Esophagus squamous epithelium (tissue), 5 donors: ENCODE measurements at regions not wholly inside any gene's neighbourhood (a gene's known extent, or its start where the extent isn't known, plus 50 kb on each side); places are given as distances from the start of the nearest gene placed in this dataset.

Experiments used
- DNase-seq: peaks from one replicate; lab custom pipeline; 2025; lab: John Stamatoyannopoulos, UW
- H3K27ac ChIP-seq, 4 donors: fragments of 200-600 bp; sonication (generic); one replicate each; pipeline ENCODE4 v1.5.1; 2016 to 2019; ENCODE audit warnings: mild to moderate bottlenecking in 1 of 4
- H3K27me3 ChIP-seq, 4 donors: fragments of 200-600 bp; sonication (generic); 1 replicate in 3 of 4; 2 replicates in 1 of 4; pipeline versions ENCODE4 v1.5.1 to v1.6.0; 2017 to 2021; ENCODE audit warnings: antibody characterized with exemption in 1 of 4
- H3K36me3 ChIP-seq, 3 donors: fragments of 200-600 bp; sonication (generic); one replicate each; pipeline ENCODE4 v1.5.1; 2016 to 2019
- H3K4me1 ChIP-seq, 3 donors: fragments of 200-600 bp; sonication (generic); one replicate each; pipeline ENCODE4 v1.5.1; 2017 to 2019
- H3K4me3 ChIP-seq, 4 donors: fragments of 200-600 bp; sonication (generic); 1 replicate in 3 of 4; 2 replicates in 1 of 4; pipeline ENCODE4 v1.5.1; 2016 to 2019; ENCODE audit warnings: mild to moderate bottlenecking in 2 of 4, moderate library complexity in 1 of 4
- H3K9me3 ChIP-seq, 3 donors: fragments of 200-600 bp; sonication (generic); one replicate each; pipeline ENCODE4 v1.5.1; 2016 to 2019
- CTCF ChIP-seq, 6 experiments: fragments of 450-650 bp in 4 of 6; fragments of 200-600 bp in 2 of 6; sonication (generic) in 2 of 6; IDR thresholded peaks; one replicate each; pipeline ENCODE4 v1.5.1; 2016 to 2019; ENCODE audit warnings: antibody characterized with exemption in 6 of 6, mild to moderate bottlenecking in 4 of 6, moderate library complexity in 4 of 6
- POLR2A ChIP-seq, 4 donors: fragments of 450-650 bp; IDR thresholded peaks; one replicate each; pipeline ENCODE4 v1.6.1; 2017; ENCODE audit warnings: antibody characterized with exemption in 4 of 4, mild to moderate bottlenecking in 4 of 4, moderate library complexity in 3 of 4
- WGBS, 2 donors: methylation state at CpG; one replicate each; pipeline ENCODE4 v1.1.5; 2018; 5-methylcytosine and 5-hydroxymethylcytosine counted together
- intact Hi-C: fragments of 100-400 bp; cut with DNase I; formaldehyde crosslinking; loops from one replicate; pipeline ENCODE4 v1.15.0; 2022
- donor health status: DM: yes; HTN: yes; CAD: no.

- no peaks in the 10 kb centered on the region for H3K9me3 ChIP-seq
- DNase-seq: no peak
- no peak overlapping the region for H3K4me3 ChIP-seq
- WGBS, 2 donors: 73 to 80% methylated on average over 2 of the region's 2 CpGs
- no peaks in the 10 kb centered on the region for H3K36me3 ChIP-seq
- TF ChIP-seq CTCF (IDR thresholded peaks at IDR 0.05) (no peak), POLR2A (IDR thresholded peaks at IDR 0.05) (no peak)
- no peak overlapping the region for H3K27ac ChIP-seq
- peaks cover 0 to 3% (median 0%) of the 10 kb centered on the region in 4 donors for H3K27me3 ChIP-seq
- no peaks in the 10 kb centered on the region for H3K4me1 ChIP-seq
- intact Hi-C loops: no loop called here
These were observed 274.3 kb upstream of the CAMK1G start for GRCh38 chr1:209309198-209309597.

GRCh38 chr1:209311770-209312169 is 271.7 kb upstream of the CAMK1G start:
- no peaks in the 10 kb centered on the region for H3K9me3 ChIP-seq
- no peaks in the 10 kb centered on the region for H3K27me3 ChIP-seq
- H3K27ac ChIP-seq: no peak overlapping the region
- whole genome bisulfite sequencing, 2 donors: 82 to 85% methylated on average over 3 of the region's 3 CpGs
- no peak for DNase-seq
- H3K4me3 ChIP-seq: no peak overlapping the region
- TF ChIP-seq POLR2A (IDR thresholded peaks at IDR 0.05) (no peak), CTCF (IDR thresholded peaks at IDR 0.05) (no peak)
- intact Hi-C loops: no loop called here
- no peaks in the 10 kb centered on the region for H3K4me1 ChIP-seq
- no peaks in the 10 kb centered on the region for H3K36me3 ChIP-seq

- no peak overlapping the region for H3K27ac ChIP-seq
- H3K36me3 ChIP-seq: no peaks in the 10 kb centered on the region
- H3K9me3 ChIP-seq: no peaks in the 10 kb centered on the region
- no peak for DNase-seq
- no peak overlapping the region for H3K4me3 ChIP-seq
- H3K4me1 ChIP-seq: no peaks in the 10 kb centered on the region
- TF ChIP-seq POLR2A (IDR thresholded peaks at IDR 0.05): no peak
- no peak for TF ChIP-seq CTCF (IDR thresholded peaks at IDR 0.05)
- no peaks in the 10 kb centered on the region for H3K27me3 ChIP-seq
- intact Hi-C loops: no loop called here
These were observed 266.6 kb upstream of the CAMK1G start for GRCh38 chr1:209316929-209317328.

- Histone ChIP-seq H3K27ac (no peak overlapping the region), H3K9me3 (no peaks in the 10 kb centered on the region), H3K4me1 (no peaks in the 10 kb centered on the region), H3K36me3 (no peaks in the 10 kb centered on the region), H3K27me3 (no peaks in the 10 kb centered on the region), H3K4me3 (no peak overlapping the region)
- WGBS, 2 donors: 49 to 53% methylated on average over 6 to 7 of the region's 7 CpGs
- intact Hi-C loops: no loop called here
- no peak for TF ChIP-seq CTCF (IDR thresholded peaks at IDR 0.05)
- TF ChIP-seq POLR2A (IDR thresholded peaks at IDR 0.05): no peak
- DNase-seq: no peak
These were observed 265.1 kb upstream of the CAMK1G start for GRCh38 chr1:209318181-209319056.

GRCh38 chr1:209319057-209319432 is 264.5 kb upstream of the CAMK1G start:
- Histone ChIP-seq H3K27ac (no peak overlapping the region), H3K36me3 (no peaks in the 10 kb centered on the region), H3K9me3 (no peaks in the 10 kb centered on the region), H3K27me3 (no peaks in the 10 kb centered on the region), H3K4me1 (peaks cover 0 to 6% (median 0%) of the 10 kb centered on the region in 3 donors), H3K4me3 (no peak overlapping the region)
- no peak for DNase-seq
- WGBS, 2 donors: 52 to 81% methylated on average over 2 to 3 of the region's 3 CpGs
- intact Hi-C loops: no loop called here
- no peak for TF ChIP-seq POLR2A (IDR thresholded peaks at IDR 0.05)
- no peak for TF ChIP-seq CTCF (IDR thresholded peaks at IDR 0.05)
